H9 (cell line): ENCODE measurements at regions not wholly inside any gene's neighbourhood (a gene's known extent, or its start where the extent isn't known, plus 50 kb on each side); places are given as distances from the start of the nearest gene placed in this dataset.

Experiments used
- DNase-seq: peaks from one replicate; pipeline ENCODE4 v3.0.0-alpha.2; 2017
- H2AFZ ChIP-seq: one replicate; pipeline ENCODE4 v1.6.1; 2013; ENCODE audit warnings: mild to moderate bottlenecking, low read length, control low read depth, moderate library complexity
- H2AK5ac ChIP-seq: 2 replicates; pipeline ENCODE4 v1.6.1; 2013; ENCODE audit warnings: low read length, control low read depth, mixed read lengths; ENCODE audit not compliant: insufficient read length
- H2BK120ac ChIP-seq: one replicate; pipeline ENCODE4 v1.6.1; 2013; ENCODE audit warnings: low read depth, mild to moderate bottlenecking, low read length, control low read depth, inconsistent platforms; ENCODE audit not compliant: poor library complexity, severe bottlenecking
- H2BK12ac ChIP-seq: 2 replicates; pipeline ENCODE4 v1.6.1; 2013; ENCODE audit warnings: low read length, control low read depth, mixed read lengths, low read depth; ENCODE audit not compliant: insufficient read length
- H2BK15ac ChIP-seq: 2 replicates; pipeline ENCODE4 v1.6.1; 2013; ENCODE audit warnings: low read depth, low read length, control low read depth
- H2BK20ac ChIP-seq: one replicate; pipeline ENCODE4 v1.6.1; 2013; ENCODE audit warnings: low read depth, mild to moderate bottlenecking, low read length, control low read depth, inconsistent platforms; ENCODE audit not compliant: poor library complexity, severe bottlenecking
- H2BK5ac ChIP-seq: 2 replicates; pipeline ENCODE4 v1.6.1; 2013; ENCODE audit warnings: low read length, control low read depth, mixed read lengths; ENCODE audit not compliant: insufficient read length
- H3K14ac ChIP-seq: 2 replicates; pipeline ENCODE4 v1.6.1; 2013; ENCODE audit warnings: low read length, control low read depth; ENCODE audit not compliant: insufficient read depth
- H3K18ac ChIP-seq: 2 replicates; pipeline ENCODE4 v1.6.1; 2013; ENCODE audit warnings: low read depth, mild to moderate bottlenecking, mixed read lengths, low read length, control low read depth; ENCODE audit not compliant: insufficient read length
- H3K23ac ChIP-seq: 2 replicates; pipeline ENCODE4 v1.6.1; 2013; ENCODE audit warnings: low read length, control low read depth, mixed read lengths, low read depth; ENCODE audit not compliant: insufficient read length
- H3K23me2 ChIP-seq: 2 replicates; pipeline ENCODE4 v1.6.1; 2013; ENCODE audit warnings: low read depth, mild to moderate bottlenecking, mixed read lengths, low read length, control low read depth; ENCODE audit not compliant: insufficient read length, poor library complexity, severe bottlenecking
- H3K27ac ChIP-seq: 2 replicates; pipeline ENCODE4 v1.5.1; 2013; ENCODE audit warnings: low read length, control low read depth, mixed read lengths, low read depth; ENCODE audit not compliant: insufficient read length
- H3K27me3 ChIP-seq: 2 replicates; pipeline ENCODE4 v1.6.1; 2013; ENCODE audit warnings: low read length, control low read depth, inconsistent platforms; ENCODE audit not compliant: insufficient read depth
- H3K4ac ChIP-seq: 2 replicates; pipeline ENCODE4 v1.6.1; 2013; ENCODE audit warnings: low read depth, mild to moderate bottlenecking, control low read depth, inconsistent platforms, low read length, moderate library complexity
- H3K4me1 ChIP-seq: 2 replicates; pipeline ENCODE4 v1.6.1; 2013; ENCODE audit warnings: low read length, control low read depth, inconsistent platforms; ENCODE audit not compliant: insufficient read depth
- H3K4me2 ChIP-seq: 2 replicates; pipeline ENCODE4 v1.6.1; 2013; ENCODE audit warnings: low read length, control low read depth, mixed read lengths; ENCODE audit not compliant: insufficient read length, insufficient read depth
- H3K56ac ChIP-seq: 2 replicates; pipeline ENCODE4 v1.6.1; 2013; ENCODE audit warnings: low read depth, mild to moderate bottlenecking, mixed read lengths, low read length, control low read depth; ENCODE audit not compliant: insufficient read length
- H3K79me1 ChIP-seq: 2 replicates; pipeline ENCODE4 v1.6.1; 2013; ENCODE audit warnings: low read depth, mild to moderate bottlenecking, moderate library complexity, low read length, control low read depth, inconsistent platforms; ENCODE audit not compliant: insufficient read depth, poor library complexity, severe bottlenecking
- H3K79me2 ChIP-seq: 2 replicates; pipeline ENCODE4 v1.6.1; 2013; ENCODE audit warnings: low read length, control low read depth, inconsistent platforms; ENCODE audit not compliant: insufficient read depth
- H3K9ac ChIP-seq: 2 replicates; pipeline ENCODE4 v1.6.1; 2013; ENCODE audit warnings: low read length, control low read depth, mixed read lengths; ENCODE audit not compliant: insufficient read length; ENCODE audit errors: extremely low read depth
- H3K9me3 ChIP-seq: one replicate; pipeline ENCODE4 v1.6.1; 2013; ENCODE audit warnings: low read depth, low read length, inconsistent platforms; ENCODE audit not compliant: control insufficient read depth
- H3T11ph ChIP-seq: one replicate; pipeline ENCODE4 v1.6.1; 2013; ENCODE audit warnings: mild to moderate bottlenecking, low read length, control low read depth, inconsistent platforms
- H4K20me1 ChIP-seq: one replicate; pipeline ENCODE4 v1.6.1; 2013; ENCODE audit not compliant: control insufficient read depth, insufficient read length, insufficient read depth
- H4K5ac ChIP-seq: 2 replicates; pipeline ENCODE4 v1.6.1; 2013; ENCODE audit warnings: low read depth, mild to moderate bottlenecking, mixed read lengths, low read length, control low read depth; ENCODE audit not compliant: insufficient read length
- H4K8ac ChIP-seq: replicated peaks from 2 replicates; pipeline ENCODE4 v1.6.1; 2013; ENCODE audit warnings: low read length, control low read depth, mixed read lengths, low read depth; ENCODE audit not compliant: insufficient read length
- H4K91ac ChIP-seq: 2 replicates; pipeline ENCODE4 v1.6.1; 2013; ENCODE audit warnings: low read depth, mild to moderate bottlenecking, moderate library complexity, mixed read lengths, low read length, control low read depth; ENCODE audit not compliant: insufficient read length
- H3K27ac Mint-ChIP-seq, 3 experiments: 2 replicates in 2 of 3; 3 replicates in 1 of 3; pipeline ENCODE4 v1.8.0; 2020 to 2021; ENCODE audit warnings: mixed read lengths in 3 of 3, mild to moderate bottlenecking in 1 of 3, moderate library complexity in 1 of 3
- H3K27me3 Mint-ChIP-seq: 2 replicates; pipeline ENCODE4 v1.8.0; 2021; ENCODE audit warnings: low read depth, mild to moderate bottlenecking, moderate library complexity, mixed read lengths
- H3K36me3 Mint-ChIP-seq, 3 experiments: 2 replicates in 2 of 3; 3 replicates in 1 of 3; pipeline ENCODE4 v1.8.0; 2020 to 2021; ENCODE audit warnings: low read depth in 3 of 3, mixed read lengths in 3 of 3; ENCODE audit not compliant: insufficient read depth in 1 of 3
- H3K4me1 Mint-ChIP-seq, 2 experiments: 2 replicates each; pipeline ENCODE4 v1.8.0; 2020; ENCODE audit warnings: mixed read lengths in 2 of 2
- H3K4me3 Mint-ChIP-seq, 2 experiments: 2 replicates in 1 of 2; 3 replicates in 1 of 2; pipeline ENCODE4 v1.8.0; 2020 to 2021; ENCODE audit warnings: mild to moderate bottlenecking in 2 of 2, mixed read lengths in 2 of 2, moderate library complexity in 1 of 2
- H3K9me3 Mint-ChIP-seq, 2 experiments: 2 replicates in 1 of 2; 3 replicates in 1 of 2; pipeline ENCODE4 v1.8.0; 2020; ENCODE audit warnings: mild to moderate bottlenecking in 2 of 2, mixed read lengths in 2 of 2, moderate library complexity in 1 of 2
- CTCF ChIP-seq: fragments of 200-600 bp; sonication (generic); conservative IDR thresholded peaks from 3 replicates; pipeline ENCODE4 v1.8.0; 2021; ENCODE audit warnings: antibody characterized with exemption, mild to moderate bottlenecking
- WGBS: extraction: QIAGEN DNeasy Blood & Tissue Kit; methylation state at CpG from one replicate; pipeline ENCODE4 v1.1.7; 2013; ENCODE audit warnings: missing lambda C conversion rate, low lambda C conversion rate, mixed read lengths; ENCODE audit not compliant: insufficient read length; ENCODE audit errors: extremely low coverage; 5-methylcytosine and 5-hydroxymethylcytosine counted together

GRCh38 chr5:91528831-91529230 is 145.7 kb upstream of the ARRDC3 start:
- peaks cover 4% of the 10 kb centered on the region in 2 experiments; a peak in 4 of 5 replicates for H3K9me3 Mint-ChIP-seq

More at GRCh38 chr5:91528831-91529230, 145.7 kb upstream of the ARRDC3 start:
- H3K79me2 ChIP-seq: no peaks in the 10 kb centered on the region
- no peaks in the 10 kb centered on the region for H3K4me1 ChIP-seq
- H3K23me2 ChIP-seq: no peaks in the 10 kb centered on the region
- H4K8ac ChIP-seq: no peak overlapping the region
- no peak overlapping the region for H3K4me2 ChIP-seq
- no peaks in the 10 kb centered on the region for H3K79me1 ChIP-seq
- H3K56ac ChIP-seq: no peak overlapping the region
- no peak overlapping the region for H2AFZ ChIP-seq
- Mint-ChIP-seq H3K27me3 (no peaks in the 10 kb centered on the region), H3K36me3 (peaks cover 0 to 4% (median 2%) of the 10 kb centered on the region in 3 experiments; a peak in 1 of 7 replicates), H3K4me1 (peaks cover 0 to 8% of the 10 kb centered on the region in 2 experiments; a peak in 1 of 4 replicates), H3K4me3 (no peak overlapping the region), H3K27ac (no peak overlapping the region)
- no peak overlapping the region for H2BK5ac ChIP-seq
- no peak overlapping the region for H4K91ac ChIP-seq
- no peak overlapping the region for H2AK5ac ChIP-seq
- H2BK20ac ChIP-seq: no peak overlapping the region
- H3K27me3 ChIP-seq: no peaks in the 10 kb centered on the region
- no peak overlapping the region for H3K4ac ChIP-seq
- no peak overlapping the region for H3K9ac ChIP-seq
- TF ChIP-seq CTCF: no peak
- no peak overlapping the region for H4K5ac ChIP-seq
- DNase-seq: no peak
- H3K27ac ChIP-seq: no peak overlapping the region
- H2BK120ac ChIP-seq: no peak overlapping the region
- no peaks in the 10 kb centered on the region for H3K9me3 ChIP-seq
- no peak overlapping the region for H3K18ac ChIP-seq
- H2BK12ac ChIP-seq: no peak overlapping the region
- no peak overlapping the region for H3K14ac ChIP-seq
- no CpG with 5 or more reads among the region's 2 CpGs for WGBS
- no peaks in the 10 kb centered on the region for H4K20me1 ChIP-seq
- no peak overlapping the region for H2BK15ac ChIP-seq
- no peak overlapping the region for H3K23ac ChIP-seq
- no peak overlapping the region for H3T11ph ChIP-seq
